Activated naive CD8-positive, alpha-beta T cell treated with anti-CD3 and anti-CD28 coated beads, Interleukin-2, amount 50 U/mL, for 24 hours (primary cell): ENCODE measurements at regions not wholly inside any gene's neighbourhood (a gene's known extent, or its start where the extent isn't known, plus 50 kb on each side); places are given as distances from the start of the nearest gene placed in this dataset.

Source experiments
- ATAC-seq: fragments of 150-1000 bp; cut with Tn5 transposase; one replicate; pipeline ENCODE4 v1.10.0; 2021
- DNase-seq: peaks from one replicate; pipeline ENCODE4 v3.0.0; 2021
- H3K27ac Mint-ChIP-seq: one replicate; pipeline ENCODE4 v1.8.0; 2021; ENCODE audit warnings: mild to moderate bottlenecking, mixed read lengths
- H3K27me3 Mint-ChIP-seq: one replicate; pipeline ENCODE4 v1.8.0; 2021; ENCODE audit warnings: mixed read lengths
- H3K36me3 Mint-ChIP-seq: one replicate; pipeline ENCODE4 v1.8.0; 2021; ENCODE audit warnings: low read depth, mixed read lengths
- H3K4me1 Mint-ChIP-seq: one replicate; pipeline ENCODE4 v1.8.0; 2021; ENCODE audit warnings: mixed read lengths
- H3K4me3 Mint-ChIP-seq: one replicate; pipeline ENCODE4 v1.8.0; 2021; ENCODE audit warnings: mild to moderate bottlenecking, moderate library complexity, mixed read lengths
- H3K9me3 Mint-ChIP-seq: one replicate; pipeline ENCODE4 v1.8.0; 2021; ENCODE audit warnings: mixed read lengths

DNA sequence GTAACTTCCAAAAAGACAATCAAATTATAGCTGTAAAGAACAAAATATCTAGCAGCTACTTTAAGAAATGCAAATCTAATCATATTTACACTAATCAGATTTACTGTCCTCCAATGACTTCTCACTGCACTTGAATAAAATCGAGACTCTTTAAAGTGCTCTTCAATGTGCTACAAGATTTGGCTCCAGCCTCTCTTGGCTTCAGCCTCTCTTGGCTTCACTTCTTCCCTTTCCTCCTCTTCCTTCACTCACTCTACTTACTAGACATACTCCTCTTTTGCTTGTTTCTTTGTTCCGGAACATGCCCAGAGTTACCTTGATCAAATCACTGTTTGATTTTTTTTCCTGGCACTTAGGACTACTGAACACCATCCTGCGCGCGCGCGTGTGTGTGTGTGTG, 495.4 kb downstream of the LMO7 start:
- Mint-ChIP-seq H3K27ac (no peak overlapping the region), H3K36me3 (no peaks in the 10 kb centered on the region), H3K9me3 (no peaks in the 10 kb centered on the region), H3K27me3 (no peaks in the 10 kb centered on the region), H3K4me3 (no peak overlapping the region), H3K4me1 (no peaks in the 10 kb centered on the region)
- DNase-seq (no peak), ATAC-seq (no peak)

DNA sequence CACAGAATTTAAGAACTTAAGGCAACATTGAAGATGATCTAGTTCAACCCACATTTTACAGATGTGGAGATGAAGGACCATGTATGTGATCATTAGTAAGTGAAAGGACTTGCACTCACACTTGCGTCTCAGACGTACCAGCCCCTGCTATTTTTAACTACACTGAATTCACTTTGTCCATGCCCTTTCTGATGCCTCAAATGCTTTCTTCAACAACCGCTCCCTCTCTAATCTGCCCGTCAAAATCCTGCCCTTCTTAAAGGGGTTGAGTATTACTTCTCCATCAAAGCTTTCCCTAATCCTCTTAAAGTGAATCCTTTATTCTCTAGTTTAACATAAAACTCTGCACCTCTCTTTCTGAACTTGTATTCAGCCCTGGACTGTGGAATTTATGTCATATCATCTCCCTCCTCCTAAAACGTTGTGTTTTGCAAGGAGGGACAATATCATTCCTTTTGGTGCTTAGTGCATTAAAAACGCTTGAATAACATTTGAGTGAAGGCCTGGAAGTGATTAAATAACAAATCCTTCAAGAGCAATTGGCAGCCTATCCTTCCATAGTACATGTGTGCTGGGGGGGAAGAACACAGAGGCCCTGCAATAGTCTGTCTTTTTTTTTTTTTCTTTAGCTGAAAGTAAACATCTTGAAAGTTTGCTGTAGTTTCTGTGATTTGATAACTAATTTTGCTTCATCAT, 493.3 kb downstream of the LMO7 start:
- Mint-ChIP-seq H3K36me3 (no peaks in the 10 kb centered on the region), H3K27ac (no peak overlapping the region), H3K27me3 (no peaks in the 10 kb centered on the region), H3K4me3 (no peak overlapping the region), H3K9me3 (peaks cover 10% of the 10 kb centered on the region), H3K4me1 (no peaks in the 10 kb centered on the region)
- DNase-seq = no peak
- ATAC-seq = no peak

GRCh38 chr13:76127922-76128321, 491.8 kb downstream of the LMO7 start:
- Mint-ChIP-seq H3K9me3 (peaks cover 22% of the 10 kb centered on the region), H3K36me3 (peaks cover 2% of the 10 kb centered on the region), H3K27me3 (no peaks in the 10 kb centered on the region), H3K27ac (no peak overlapping the region), H3K4me3 (no peak overlapping the region), H3K4me1 (no peaks in the 10 kb centered on the region)
- no peak for ATAC-seq
- DNase-seq = no peak

DNA sequence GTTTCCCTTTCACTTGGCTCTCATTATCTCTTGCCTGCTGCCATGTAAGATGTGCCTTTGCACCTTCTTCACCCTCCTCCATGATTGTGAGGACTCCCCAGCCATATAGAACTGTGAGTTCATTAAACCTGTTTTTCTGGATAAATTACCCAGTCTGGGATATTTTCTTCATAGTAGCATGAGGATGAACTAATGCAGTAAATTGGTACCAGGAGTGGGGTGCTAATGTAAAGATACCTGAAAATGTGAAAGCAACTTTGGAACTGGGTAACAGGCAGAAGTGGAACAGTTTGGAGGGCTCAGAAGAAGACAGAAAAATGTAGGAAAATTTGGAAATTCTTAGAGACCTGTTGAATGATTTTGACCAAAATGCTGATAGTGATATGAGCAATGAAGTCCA, 487.4 kb downstream of the LMO7 start:
- ATAC-seq (no peak), DNase-seq (no peak)
- H3K27me3 Mint-ChIP-seq = no peaks in the 10 kb centered on the region
- no peak overlapping the region for H3K27ac Mint-ChIP-seq
- peaks cover 2% of the 10 kb centered on the region for H3K36me3 Mint-ChIP-seq
- no peaks in the 10 kb centered on the region for H3K4me1 Mint-ChIP-seq
- peaks cover 47% of the 10 kb centered on the region for H3K9me3 Mint-ChIP-seq
- no peak overlapping the region for H3K4me3 Mint-ChIP-seq

- no peak overlapping the region for H3K4me3 Mint-ChIP-seq
- H3K27ac Mint-ChIP-seq = no peak overlapping the region
- H3K27me3 Mint-ChIP-seq = no peaks in the 10 kb centered on the region
- peaks cover 21% of the 10 kb centered on the region for H3K9me3 Mint-ChIP-seq
- DNase-seq = no peak
- ATAC-seq = no peak
- no peaks in the 10 kb centered on the region for H3K4me1 Mint-ChIP-seq
- no peaks in the 10 kb centered on the region for H3K36me3 Mint-ChIP-seq
Observed at GRCh38 chr13:76116751-76117360, 480.7 kb downstream of the LMO7 start.

- no peaks in the 10 kb centered on the region for H3K4me1 Mint-ChIP-seq
- H3K9me3 Mint-ChIP-seq = peaks cover 8% of the 10 kb centered on the region
- H3K36me3 Mint-ChIP-seq = no peaks in the 10 kb centered on the region
- no peak overlapping the region for H3K27ac Mint-ChIP-seq
- no peaks in the 10 kb centered on the region for H3K27me3 Mint-ChIP-seq
- no peak overlapping the region for H3K4me3 Mint-ChIP-seq
- DNase-seq (no peak), ATAC-seq (no peak)
Observed at GRCh38 chr13:76106763-76107162, 470.6 kb downstream of the LMO7 start.

DNA sequence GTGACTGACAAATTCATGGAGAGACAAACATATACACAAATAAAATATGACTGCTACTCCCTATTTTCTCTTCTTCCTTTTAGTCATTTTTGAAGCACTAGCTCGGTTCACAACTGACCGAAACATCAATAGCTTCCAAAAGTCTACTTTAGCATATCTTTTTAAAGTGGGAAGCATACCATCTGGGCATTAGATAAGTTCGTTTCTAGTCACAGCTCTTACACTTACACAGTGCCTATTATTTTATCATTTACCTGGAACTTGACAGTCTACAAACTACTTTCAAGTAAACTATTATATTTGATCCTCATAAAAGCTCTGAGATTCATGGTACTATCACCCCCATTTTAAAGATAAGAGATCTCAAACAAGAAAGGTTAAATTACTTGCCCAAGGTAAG, 458.5 kb downstream of the LMO7 start:
- Mint-ChIP-seq H3K27ac (no peak overlapping the region), H3K9me3 (no peaks in the 10 kb centered on the region), H3K4me3 (no peak overlapping the region), H3K4me1 (no peaks in the 10 kb centered on the region), H3K27me3 (no peaks in the 10 kb centered on the region), H3K36me3 (no peaks in the 10 kb centered on the region)
- ATAC-seq (no peak), DNase-seq (no peak)

GRCh38 chr13:76091076-76091475, 454.9 kb downstream of the LMO7 start:
- Mint-ChIP-seq H3K4me1 (no peaks in the 10 kb centered on the region), H3K27me3 (no peaks in the 10 kb centered on the region), H3K27ac (no peak overlapping the region), H3K36me3 (no peaks in the 10 kb centered on the region), H3K9me3 (peaks cover 16% of the 10 kb centered on the region), H3K4me3 (no peak overlapping the region)
- DNase-seq = no peak
- ATAC-seq = no peak

GRCh38 chr13:76086729-76087128, 450.6 kb downstream of the LMO7 start:
- Mint-ChIP-seq H3K4me3 (no peak overlapping the region), H3K4me1 (no peaks in the 10 kb centered on the region), H3K27ac (no peak overlapping the region), H3K36me3 (no peaks in the 10 kb centered on the region), H3K27me3 (no peaks in the 10 kb centered on the region), H3K9me3 (peaks cover 25% of the 10 kb centered on the region)
- no peak for DNase-seq
- no peak for ATAC-seq

GRCh38 chr13:76067850-76068249, 431.7 kb downstream of the LMO7 start:
- Mint-ChIP-seq H3K4me1 (no peaks in the 10 kb centered on the region), H3K9me3 (peaks cover 22% of the 10 kb centered on the region), H3K36me3 (no peaks in the 10 kb centered on the region), H3K27me3 (no peaks in the 10 kb centered on the region), H3K4me3 (no peak overlapping the region), H3K27ac (no peak overlapping the region)
- ATAC-seq (no peak), DNase-seq (no peak)

DNA sequence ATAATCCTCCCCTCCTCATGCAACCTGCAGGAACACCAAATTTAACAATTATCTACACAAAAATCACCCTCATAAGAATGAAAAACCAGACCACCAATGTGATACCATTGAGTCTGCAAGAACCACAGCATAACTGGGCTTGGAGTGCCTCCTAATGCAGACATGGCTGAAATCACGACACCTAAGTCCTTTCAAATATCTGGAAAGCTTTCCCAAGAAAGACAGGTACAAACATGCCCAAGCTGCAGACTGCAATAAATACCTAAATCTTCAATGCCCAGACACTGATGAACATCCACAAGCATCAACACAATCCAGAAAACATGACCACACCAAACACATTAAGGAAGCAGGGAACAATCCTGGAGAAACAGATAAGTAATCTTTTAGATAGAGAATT, 417.1 kb downstream of the LMO7 start:
- Mint-ChIP-seq H3K27me3 (no peaks in the 10 kb centered on the region), H3K4me3 (no peak overlapping the region), H3K36me3 (no peaks in the 10 kb centered on the region), H3K27ac (no peak overlapping the region), H3K9me3 (peaks cover 8% of the 10 kb centered on the region), H3K4me1 (no peaks in the 10 kb centered on the region)
- no peak for ATAC-seq
- DNase-seq = no peak

DNA sequence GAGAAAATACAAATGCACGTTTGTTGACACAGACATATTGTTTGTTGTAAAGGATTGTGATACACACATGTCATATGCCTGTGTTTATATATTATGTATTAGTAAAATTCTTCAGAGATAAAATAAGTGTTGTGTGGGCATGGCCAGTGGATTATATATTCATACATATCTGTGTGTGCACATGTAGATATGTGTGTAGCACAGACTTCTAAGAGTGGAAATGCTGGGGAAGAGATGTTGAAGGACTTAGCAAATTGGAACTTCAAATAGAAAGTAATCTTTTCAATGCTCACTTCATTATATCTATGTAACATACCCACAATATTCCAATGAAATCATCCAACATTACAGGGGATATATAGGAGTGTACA, 413.2 kb downstream of the LMO7 start:
- ATAC-seq = no peak
- H3K4me1 Mint-ChIP-seq = no peaks in the 10 kb centered on the region
- H3K27me3 Mint-ChIP-seq = no peaks in the 10 kb centered on the region
- no peaks in the 10 kb centered on the region for H3K36me3 Mint-ChIP-seq
- DNase-seq = no peak
- H3K27ac Mint-ChIP-seq = no peak overlapping the region
- H3K9me3 Mint-ChIP-seq = peaks cover 3% of the 10 kb centered on the region
- H3K4me3 Mint-ChIP-seq = no peak overlapping the region

DNA sequence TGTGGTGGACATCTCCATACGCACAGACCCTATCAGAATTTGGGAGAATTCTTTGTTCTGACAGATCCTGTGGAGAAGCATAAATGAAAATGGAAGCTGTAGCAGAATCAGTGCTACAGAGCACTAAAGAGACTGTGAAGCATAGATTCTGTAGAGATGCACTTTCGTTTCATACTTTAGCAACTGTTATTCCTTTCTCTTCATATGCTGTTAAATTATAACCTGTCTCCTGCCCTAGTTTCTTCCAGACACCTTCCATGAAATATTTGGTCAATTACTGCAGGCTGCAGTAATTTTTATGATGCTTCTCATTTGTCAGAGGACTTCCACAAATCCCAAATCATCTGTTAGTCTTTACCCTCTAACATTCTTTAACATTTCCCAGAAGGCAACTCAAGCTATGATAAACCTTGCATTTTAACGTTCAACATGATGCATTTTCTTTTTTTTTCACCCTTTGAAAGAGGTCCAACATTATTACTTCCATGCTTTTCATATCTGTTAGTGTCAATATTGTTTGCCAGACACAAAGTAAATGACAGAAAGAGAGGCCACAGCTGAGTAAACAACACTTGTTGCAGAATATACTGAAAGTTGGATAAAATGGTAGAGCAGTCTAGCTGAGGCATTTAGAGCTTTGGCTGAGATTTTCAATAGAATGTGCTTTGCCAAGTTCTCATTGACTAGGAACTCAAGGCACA, 412.7 kb downstream of the LMO7 start:
- H3K27me3 Mint-ChIP-seq = no peaks in the 10 kb centered on the region
- H3K4me1 Mint-ChIP-seq = no peaks in the 10 kb centered on the region

GRCh38 chr13:76048131-76048530, 412.0 kb downstream of the LMO7 start:
- Mint-ChIP-seq H3K4me1 (no peaks in the 10 kb centered on the region), H3K27me3 (no peaks in the 10 kb centered on the region), H3K27ac (no peak overlapping the region), H3K36me3 (no peaks in the 10 kb centered on the region), H3K4me3 (no peak overlapping the region), H3K9me3 (no peaks in the 10 kb centered on the region)
- DNase-seq (no peak), ATAC-seq (no peak)

More for the DNA sequence above, 412.7 kb downstream of the LMO7 start:
- Mint-ChIP-seq H3K4me3 (no peak overlapping the region), H3K9me3 (peaks cover 1% of the 10 kb centered on the region), H3K36me3 (no peaks in the 10 kb centered on the region), H3K27ac (no peak overlapping the region)
- no peak for DNase-seq
- no peak for ATAC-seq

DNA sequence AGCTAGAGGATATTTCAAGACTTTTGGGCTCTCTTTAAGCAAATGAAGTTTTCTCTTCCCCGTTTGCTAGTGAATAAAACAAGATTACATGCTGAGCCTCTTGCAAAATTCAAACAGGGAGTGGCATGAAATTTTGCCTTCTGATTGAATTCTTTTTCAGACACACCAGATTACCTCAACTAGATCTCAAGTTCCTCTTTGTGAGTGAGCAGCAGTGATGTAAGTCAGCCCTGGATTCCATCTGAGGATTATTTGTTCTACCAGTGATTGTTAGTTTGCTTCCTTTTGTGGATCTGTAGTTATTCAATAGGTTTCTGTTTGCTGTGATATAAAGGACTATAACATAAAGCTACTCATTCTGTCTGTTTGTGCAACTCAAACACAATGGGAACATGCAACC, 407.7 kb downstream of the LMO7 start:
- H3K4me3 Mint-ChIP-seq = no peak overlapping the region
- no peaks in the 10 kb centered on the region for H3K36me3 Mint-ChIP-seq
- H3K27ac Mint-ChIP-seq = no peak overlapping the region
- no peak for ATAC-seq
- DNase-seq = no peak
- H3K27me3 Mint-ChIP-seq = no peaks in the 10 kb centered on the region
- no peaks in the 10 kb centered on the region for H3K4me1 Mint-ChIP-seq
- H3K9me3 Mint-ChIP-seq = no peaks in the 10 kb centered on the region
